ENCODE measurements at regions not wholly inside any gene's neighbourhood (a gene's known extent, or its start where the extent isn't known, plus 50 kb on each side); places are given as distances from the start of the nearest gene placed in this dataset.

DNA sequence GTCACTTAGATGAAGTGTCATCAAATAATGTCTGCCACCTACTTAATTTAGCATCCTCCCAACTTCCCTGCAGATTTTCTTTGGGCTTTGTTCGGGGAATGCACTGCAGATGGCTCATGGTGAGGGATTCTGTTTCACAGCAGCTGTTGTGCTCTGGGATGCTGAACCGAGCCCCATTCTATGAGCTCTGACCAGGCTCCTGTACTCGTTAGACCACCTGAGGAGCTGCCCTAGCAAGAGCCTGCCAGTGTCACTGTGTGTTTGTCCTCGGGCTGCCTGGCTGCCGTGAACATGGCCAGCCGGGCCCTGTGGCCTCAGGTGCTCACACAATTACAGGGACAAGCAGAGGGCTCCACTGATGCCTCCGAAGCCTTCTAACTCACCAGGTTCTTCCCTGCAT, 238.8 kb upstream of the ECI2 start:
- no peak for DNase-seq (ENCODE audit: insufficient read length, low spot score)
- no peak for FAIRE-seq
- TF ChIP-seq, protein P1, sequence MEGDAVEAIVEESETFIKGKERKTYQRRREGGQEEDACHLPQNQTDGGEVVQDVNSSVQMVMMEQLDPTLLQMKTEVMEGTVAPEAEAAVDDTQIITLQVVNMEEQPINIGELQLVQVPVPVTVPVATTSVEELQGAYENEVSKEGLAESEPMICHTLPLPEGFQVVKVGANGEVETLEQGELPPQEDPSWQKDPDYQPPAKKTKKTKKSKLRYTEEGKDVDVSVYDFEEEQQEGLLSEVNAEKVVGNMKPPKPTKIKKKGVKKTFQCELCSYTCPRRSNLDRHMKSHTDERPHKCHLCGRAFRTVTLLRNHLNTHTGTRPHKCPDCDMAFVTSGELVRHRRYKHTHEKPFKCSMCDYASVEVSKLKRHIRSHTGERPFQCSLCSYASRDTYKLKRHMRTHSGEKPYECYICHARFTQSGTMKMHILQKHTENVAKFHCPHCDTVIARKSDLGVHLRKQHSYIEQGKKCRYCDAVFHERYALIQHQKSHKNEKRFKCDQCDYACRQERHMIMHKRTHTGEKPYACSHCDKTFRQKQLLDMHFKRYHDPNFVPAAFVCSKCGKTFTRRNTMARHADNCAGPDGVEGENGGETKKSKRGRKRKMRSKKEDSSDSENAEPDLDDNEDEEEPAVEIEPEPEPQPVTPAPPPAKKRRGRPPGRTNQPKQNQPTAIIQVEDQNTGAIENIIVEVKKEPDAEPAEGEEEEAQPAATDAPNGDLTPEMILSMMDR (IDR thresholded peaks at IDR 0.05; ENCODE audit: insufficient read depth, missing control alignments) = no peak

DNA sequence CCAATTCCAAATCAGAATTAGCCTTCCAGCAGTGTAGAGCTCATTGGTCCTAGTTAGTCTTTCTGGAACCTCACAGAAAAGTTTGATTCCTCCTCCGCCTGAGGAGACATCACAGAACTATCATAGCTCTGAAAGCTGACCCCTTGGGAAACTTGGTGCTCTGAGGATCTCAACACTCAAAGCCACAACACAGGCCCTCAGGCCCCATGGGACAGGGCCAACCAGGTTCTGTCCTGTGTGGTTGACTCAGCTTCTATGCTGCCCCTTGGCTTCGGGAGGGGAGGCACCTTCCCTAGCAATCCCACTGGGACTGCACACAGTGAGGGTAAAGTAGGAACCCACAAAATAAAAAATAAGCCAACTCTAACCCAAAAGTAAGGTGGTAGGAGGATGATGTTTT, 237.5 kb upstream of the ECI2 start:
- no peak for DNase-seq (ENCODE audit: insufficient read length, low spot score)
- TF ChIP-seq, protein P1 (IDR thresholded peaks at IDR 0.05; ENCODE audit: insufficient read depth, missing control alignments) = no peak
- no peak for FAIRE-seq

DNA sequence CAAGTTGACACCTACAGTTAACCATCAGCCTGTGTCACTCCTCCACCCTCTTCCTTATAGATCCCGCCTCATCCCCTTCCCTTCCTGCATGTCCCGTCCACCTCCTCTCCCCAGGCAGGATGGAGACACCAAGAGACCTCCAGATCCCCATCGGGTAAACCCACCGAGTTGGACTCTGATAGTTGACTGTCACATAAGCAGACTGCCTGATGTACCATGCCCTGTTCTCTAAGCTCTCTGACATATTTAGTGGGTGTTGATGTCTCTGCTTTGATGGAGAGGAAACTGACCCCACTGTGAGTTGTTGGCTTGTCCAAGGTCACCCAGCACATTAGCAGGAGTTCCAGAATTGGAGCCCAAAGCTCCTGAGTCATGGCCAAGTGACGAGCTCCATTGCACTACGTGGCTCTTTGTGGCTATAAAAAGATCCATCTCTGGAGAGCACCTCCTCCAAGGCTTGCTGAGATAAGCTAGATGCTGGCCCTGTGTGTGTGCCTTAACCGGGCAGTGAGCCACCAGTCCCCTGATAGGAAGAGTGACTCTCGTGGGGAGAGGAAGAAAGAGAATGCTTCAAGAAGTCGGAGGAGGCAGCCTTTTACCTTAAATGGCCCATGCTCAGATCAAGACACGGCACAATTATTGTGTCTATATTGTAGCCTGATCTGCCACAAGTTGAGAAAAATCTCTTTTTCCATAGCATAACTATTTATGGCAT, 236.0 kb upstream of the ECI2 start:
- TF ChIP-seq, protein P1 (IDR thresholded peaks at IDR 0.05; ENCODE audit: insufficient read depth, missing control alignments) = no peak
- no peak for DNase-seq (ENCODE audit: insufficient read length, low spot score)
- FAIRE-seq = no peak

DNA sequence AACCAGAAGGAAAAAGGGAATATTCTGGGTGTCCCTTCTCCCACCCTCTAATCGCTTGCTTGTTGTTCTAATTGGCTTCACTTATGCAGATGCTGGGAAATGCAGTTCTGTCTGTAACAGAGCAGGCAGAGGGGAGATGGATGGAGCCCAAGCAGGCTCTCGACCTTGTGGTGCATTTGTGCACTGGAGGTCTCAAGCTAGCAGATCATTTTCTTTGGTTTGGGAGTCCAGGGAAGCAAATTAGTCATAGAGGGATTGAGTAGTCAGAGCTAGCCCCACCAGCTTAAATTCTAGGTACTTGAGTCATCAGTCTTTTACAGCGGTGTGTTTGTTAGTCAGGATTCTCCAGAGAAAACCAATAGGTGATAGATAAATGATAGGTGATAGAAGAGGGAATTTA, 234.7 kb upstream of the ECI2 start:
- FAIRE-seq (no peak), DNase-seq (ENCODE audit: insufficient read length, low spot score) (no peak)
- TF ChIP-seq, protein P1 (IDR thresholded peaks at IDR 0.05; ENCODE audit: insufficient read depth, missing control alignments) = no peak

DNA sequence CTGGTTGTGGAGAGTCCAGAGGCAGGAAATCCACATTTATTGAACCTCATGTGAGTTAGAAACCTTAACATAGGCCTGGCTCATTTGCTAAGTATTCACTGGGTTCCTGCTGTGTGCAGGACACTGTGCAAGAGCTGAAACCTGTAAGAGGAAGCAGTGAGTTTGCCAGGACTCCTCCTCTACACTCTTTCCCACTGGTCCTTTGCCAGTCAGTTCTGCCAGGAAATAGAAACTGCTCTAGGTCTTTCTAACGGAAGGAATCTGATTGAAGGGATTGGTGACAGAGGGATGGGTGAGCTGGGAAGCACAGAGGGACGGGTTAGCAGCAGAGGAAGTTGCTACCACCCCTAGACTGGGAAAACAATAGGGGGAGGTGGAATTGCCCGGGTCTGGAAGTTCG, 234.2 kb upstream of the ECI2 start:
- FAIRE-seq (no peak), DNase-seq (ENCODE audit: insufficient read length, low spot score) (no peak)
- TF ChIP-seq, protein P1 (IDR thresholded peaks at IDR 0.05; ENCODE audit: insufficient read depth, missing control alignments) = no peak

DNA sequence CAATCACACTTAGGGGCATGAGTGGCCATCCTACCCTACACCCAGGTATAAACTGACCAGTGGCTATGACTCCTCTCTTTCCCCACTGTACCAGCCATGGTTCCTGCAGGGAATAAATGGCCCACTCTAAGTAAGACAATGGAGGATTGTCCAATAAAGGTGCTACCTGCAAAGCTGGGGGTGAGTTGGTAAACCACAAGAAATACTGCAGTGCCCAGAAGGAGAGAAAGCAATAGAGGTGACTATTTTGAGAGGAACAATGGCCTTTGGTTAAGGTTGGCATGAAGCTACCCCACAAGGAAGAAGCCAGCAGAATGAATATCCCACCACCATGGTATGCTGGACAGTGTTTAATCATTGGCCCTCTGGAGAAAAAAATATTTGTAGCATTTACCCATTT, 233.3 kb upstream of the ECI2 start:
- TF ChIP-seq, protein P1 (IDR thresholded peaks at IDR 0.05; ENCODE audit: insufficient read depth, missing control alignments) = no peak
- DNase-seq (ENCODE audit: insufficient read length, low spot score) (no peak), FAIRE-seq (no peak)

DNA sequence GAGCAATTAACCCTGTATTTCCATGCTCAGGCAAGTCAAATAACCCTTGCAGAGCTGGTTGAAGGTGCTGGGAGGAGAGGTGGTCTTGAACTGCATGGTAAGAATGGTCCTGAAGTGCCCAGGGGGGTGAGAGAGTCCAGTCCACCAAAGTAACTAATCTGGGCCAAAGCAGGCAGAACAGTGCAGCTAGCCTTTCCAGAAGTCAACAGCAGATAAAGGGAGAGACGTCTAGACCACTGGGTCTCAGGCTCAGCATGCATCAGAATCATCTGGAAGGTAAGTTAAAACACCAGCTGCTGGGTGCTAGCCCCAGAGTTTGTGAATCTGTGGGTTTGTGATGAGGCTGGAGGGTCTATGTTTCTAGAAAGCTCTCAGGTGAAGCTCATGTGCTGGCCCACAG, 232.3 kb upstream of the ECI2 start:
- FAIRE-seq = no peak
- TF ChIP-seq, protein P1 (IDR thresholded peaks at IDR 0.05; ENCODE audit: insufficient read depth, missing control alignments) = no peak
- DNase-seq (ENCODE audit: insufficient read length, low spot score) = no peak

Data from D721Med (cell line).